Hematopoietic multipotent progenitor cell treated with erythropoietin and hydrocortisone succinate and interleukin-3 and kit ligand, for 15 days (in vitro differentiated cells): ENCODE measurements at regions not wholly inside any gene's neighbourhood (a gene's known extent, or its start where the extent isn't known, plus 50 kb on each side); places are given as distances from the start of the nearest gene placed in this dataset.

Experiments
- DNase-seq: peaks from one replicate; pipeline ENCODE4 v3.0.0-alpha.2; 2015; ENCODE audit warnings: low spot score

- no peak for DNase-seq
Observed at GRCh38 chr1:199109160-199109559, 470.3 kb downstream of the PTPRC start.

- no peak for DNase-seq
Observed at GRCh38 chr1:199112365-199112764, 473.5 kb downstream of the PTPRC start.

GRCh38 chr1:199113265-199113869 lies 474.5 kb downstream of the PTPRC start:
- DNase-seq: no peak

GRCh38 chr1:199116488-199116887 lies 477.6 kb downstream of the PTPRC start:
- no peak for DNase-seq

GRCh38 chr1:199121047-199121446 lies 482.2 kb downstream of the PTPRC start:
- no peak for DNase-seq

GRCh38 chr1:199122085-199122484 lies 483.2 kb downstream of the PTPRC start:
- no peak for DNase-seq

GRCh38 chr1:199122532-199123311 lies 483.9 kb downstream of the PTPRC start:
- DNase-seq: no peak

GRCh38 chr1:199123615-199124014 lies 484.8 kb downstream of the PTPRC start:
- no peak for DNase-seq

- no peak for DNase-seq
Observed at GRCh38 chr1:199124351-199124750, 485.5 kb downstream of the PTPRC start.

- no peak for DNase-seq
Observed at GRCh38 chr1:199129247-199129646, 490.4 kb downstream of the PTPRC start.

GRCh38 chr1:199132006-199132405 lies 493.2 kb downstream of the PTPRC start:
- DNase-seq: no peak

- DNase-seq: no peak
Observed at GRCh38 chr1:199135901-199136300, 497.1 kb downstream of the PTPRC start.

- no peak for DNase-seq
Observed at GRCh38 chr1:199138061-199138460, 499.2 kb downstream of the PTPRC start.

- DNase-seq: no peak
Observed at GRCh38 chr1:199149591-199149990, 510.8 kb downstream of the PTPRC start.

GRCh38 chr1:199150756-199151155 lies 511.9 kb downstream of the PTPRC start:
- no peak for DNase-seq

GRCh38 chr1:199151634-199152425 lies 513.0 kb downstream of the PTPRC start:
- DNase-seq: no peak

GRCh38 chr1:199152676-199153075 lies 513.8 kb downstream of the PTPRC start:
- no peak for DNase-seq

- DNase-seq: no peak
Observed at GRCh38 chr1:199155166-199156019, 516.6 kb downstream of the PTPRC start.

GRCh38 chr1:199157494-199157893 lies 518.7 kb downstream of the PTPRC start:
- DNase-seq: no peak

- no peak for DNase-seq
Observed at GRCh38 chr1:199160521-199161318, 521.9 kb downstream of the PTPRC start.

- no peak for DNase-seq
Observed at GRCh38 chr1:199161319-199161680, 522.5 kb downstream of the PTPRC start.
